HG03135 (cell line): ENCODE measurements at regions not wholly inside any gene's neighbourhood (a gene's known extent, or its start where the extent isn't known, plus 50 kb on each side); places are given as distances from the start of the nearest gene placed in this dataset.

ENCODE experiments used
- ATAC-seq: cut with Tn5 transposase; IDR thresholded peaks from one replicate; pipeline ENCODE4 v1.9.1; 2021; ENCODE audit warnings: mild to moderate bottlenecking, moderate library complexity; ENCODE audit not compliant: unreplicated experiment

GRCh38 chr2:126824663-126825062 lies 74.0 kb upstream of the TEX51 start:
- ATAC-seq: no peak

GRCh38 chr2:126825316-126825715 lies 73.4 kb upstream of the TEX51 start:
- ATAC-seq: no peak

GRCh38 chr2:126826491-126826890 lies 72.2 kb upstream of the TEX51 start:
- no peak for ATAC-seq

GRCh38 chr2:126827371-126827770 lies 71.3 kb upstream of the TEX51 start:
- no peak for ATAC-seq

GRCh38 chr2:126828051-126828450 lies 70.6 kb upstream of the TEX51 start:
- ATAC-seq: no peak

- ATAC-seq: no peak
Measured at GRCh38 chr2:126828491-126828890, 70.2 kb upstream of the TEX51 start.

- no peak for ATAC-seq
Measured at GRCh38 chr2:126831234-126832005, 67.3 kb upstream of the TEX51 start.

- no peak for ATAC-seq
Measured at GRCh38 chr2:126832014-126832413, 66.7 kb upstream of the TEX51 start.

- ATAC-seq: no peak
Measured at GRCh38 chr2:126832757-126833156, 65.9 kb upstream of the TEX51 start.

- no peak for ATAC-seq
Measured at GRCh38 chr2:126834006-126834659, 64.6 kb upstream of the TEX51 start.

- ATAC-seq: no peak
Measured at GRCh38 chr2:126835261-126835660, 63.4 kb upstream of the TEX51 start.

- ATAC-seq: no peak
Measured at GRCh38 chr2:126835831-126836230, 62.9 kb upstream of the TEX51 start.

- ATAC-seq: no peak
Measured at GRCh38 chr2:126836761-126837679, 61.7 kb upstream of the TEX51 start.

- ATAC-seq: no peak
Measured at GRCh38 chr2:126837966-126838715, 60.5 kb upstream of the TEX51 start.

GRCh38 chr2:126838716-126838985 lies 60.0 kb upstream of the TEX51 start:
- ATAC-seq: no peak

- ATAC-seq: no peak
Measured at GRCh38 chr2:126839796-126840195, 58.9 kb upstream of the TEX51 start.

- ATAC-seq: no peak
Measured at GRCh38 chr2:126843081-126843480, 55.6 kb upstream of the TEX51 start.

GRCh38 chr2:126846241-126846640 lies 52.4 kb upstream of the TEX51 start:
- no peak for ATAC-seq
